ENCODE measurements at regions not wholly inside any gene's neighbourhood (a gene's known extent, or its start where the extent isn't known, plus 50 kb on each side); places are given as distances from the start of the nearest gene placed in this dataset.

DNA sequence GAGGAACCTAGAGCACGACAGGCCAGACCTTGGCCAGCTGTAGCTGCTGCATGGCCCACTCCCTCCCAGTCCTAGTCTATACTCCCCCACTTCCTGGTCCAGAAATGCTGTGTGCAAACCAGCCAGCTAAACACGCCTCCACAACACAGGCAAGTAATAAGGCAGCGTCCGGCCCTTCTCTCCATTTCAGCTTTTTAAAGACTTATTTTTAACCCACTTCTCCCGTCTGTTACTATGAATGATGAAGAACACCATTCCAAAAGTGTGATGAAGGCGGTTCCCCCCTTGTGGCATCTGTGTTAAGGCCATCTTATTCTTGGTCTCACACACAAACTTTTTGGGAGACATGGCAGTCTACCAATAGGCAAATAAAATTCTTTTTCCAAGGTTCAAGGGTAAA is 164.1 kb upstream of the CHRNA7 start:
- Histone ChIP-seq H3K4me1 (ENCODE audit: control insufficient read depth, extremely low read depth, insufficient read depth, low read length) (peaks cover 3% of the 10 kb centered on the region), H3K36me3 (ENCODE audit: control insufficient read depth in 2 of 2, extremely low read depth in 1 of 2, insufficient read depth in 2 of 2, low read length in 2 of 2) (no peaks in the 10 kb centered on the region), H3K9ac (replicated peaks; ENCODE audit: extremely low read depth, insufficient read depth, low read length) (no peak overlapping the region), H3K9me3 (replicated peaks; ENCODE audit: control insufficient read depth, insufficient read depth, low read length) (no peaks in the 10 kb centered on the region), H3K9me1 (replicated peaks; ENCODE audit: control insufficient read depth, extremely low read depth, insufficient read depth, low read length) (no peaks in the 10 kb centered on the region), H2AFZ (ENCODE audit: low read depth, low read length) (no peak overlapping the region), H3K27me3 (ENCODE audit: control insufficient read depth in 2 of 2, insufficient read depth in 2 of 2, low read length in 2 of 2) (peaks cover 8 to 9% of the 10 kb centered on the region in 2 experiments), H3K4me3 (replicated peaks in 1 of 3; ENCODE audit: insufficient read depth in 1 of 3, low read depth in 1 of 3, low read length in 3 of 3) (no peak overlapping the region), H3K27ac (ENCODE audit: insufficient read depth, low read depth, low read length) (no peak overlapping the region), H4K20me1 (replicated peaks; ENCODE audit: control insufficient read depth, extremely low read depth, insufficient read depth, low read length) (no peaks in the 10 kb centered on the region), H3K79me2 (ENCODE audit: control insufficient read depth, insufficient read depth, low read length) (no peaks in the 10 kb centered on the region), H3K4me2 (ENCODE audit: insufficient read depth, low read length) (no peak overlapping the region)
- DNase-seq (ENCODE audit: low read depth, low spot score): no peak
- TF ChIP-seq MAX (IDR thresholded peaks at IDR 0.05; ENCODE audit: insufficient read depth, insufficient read length) (no peak), EZH2 (IDR thresholded peaks at IDR 0.05; ENCODE audit: borderline replicate concordance, low read depth, low read length, severe bottlenecking) (no peak), JUN (IDR thresholded peaks at IDR 0.05; ENCODE audit: borderline replicate concordance, insufficient read depth, insufficient read length, low read depth) (no peak), POLR2A (IDR thresholded peaks at IDR 0.05; ENCODE audit: low read depth, low read length) (no peak), FOS (IDR thresholded peaks at IDR 0.05; ENCODE audit: borderline replicate concordance, insufficient read depth, low read length) (no peak), MYC (IDR thresholded peaks at IDR 0.05; ENCODE audit: low read depth, low read length) (no peak), POLR2AphosphoS5 (IDR thresholded peaks at IDR 0.05; ENCODE audit: insufficient read depth, low read depth, low read length) (no peak), GATA2 (IDR thresholded peaks at IDR 0.05; ENCODE audit: insufficient read depth, insufficient read length, low read depth, low read length) (no peak)
- TF ChIP-seq, protein P1, sequence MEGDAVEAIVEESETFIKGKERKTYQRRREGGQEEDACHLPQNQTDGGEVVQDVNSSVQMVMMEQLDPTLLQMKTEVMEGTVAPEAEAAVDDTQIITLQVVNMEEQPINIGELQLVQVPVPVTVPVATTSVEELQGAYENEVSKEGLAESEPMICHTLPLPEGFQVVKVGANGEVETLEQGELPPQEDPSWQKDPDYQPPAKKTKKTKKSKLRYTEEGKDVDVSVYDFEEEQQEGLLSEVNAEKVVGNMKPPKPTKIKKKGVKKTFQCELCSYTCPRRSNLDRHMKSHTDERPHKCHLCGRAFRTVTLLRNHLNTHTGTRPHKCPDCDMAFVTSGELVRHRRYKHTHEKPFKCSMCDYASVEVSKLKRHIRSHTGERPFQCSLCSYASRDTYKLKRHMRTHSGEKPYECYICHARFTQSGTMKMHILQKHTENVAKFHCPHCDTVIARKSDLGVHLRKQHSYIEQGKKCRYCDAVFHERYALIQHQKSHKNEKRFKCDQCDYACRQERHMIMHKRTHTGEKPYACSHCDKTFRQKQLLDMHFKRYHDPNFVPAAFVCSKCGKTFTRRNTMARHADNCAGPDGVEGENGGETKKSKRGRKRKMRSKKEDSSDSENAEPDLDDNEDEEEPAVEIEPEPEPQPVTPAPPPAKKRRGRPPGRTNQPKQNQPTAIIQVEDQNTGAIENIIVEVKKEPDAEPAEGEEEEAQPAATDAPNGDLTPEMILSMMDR (IDR thresholded peaks at IDR 0.05; ENCODE audit: extremely low read depth in 1 of 2, insufficient read depth in 1 of 2, low read depth in 1 of 2, low read length in 2 of 2): no peak
- no peak for FAIRE-seq
- dilution Hi-C loops (cut with MboI; ENCODE audit: extremely low pct_ligation_motif_present, low sequenced_read_pairs): no loop called here
- intact Hi-C loops (cut with micrococcal nuclease): loop anchor here (10.0 kb wide), 1 partner anchor 541 kb away; the partner anchor contains the start of gene KLF13
- no TSS peak for BruUV-seq (replicated peaks)
- CTCF ChIA-PET: no interaction called here
- POLR2A ChIA-PET: no interaction called here

Measured in endothelial cell of umbilical vein (primary cell).